ENCODE measurements at regions not wholly inside any gene's neighbourhood (a gene's known extent, or its start where the extent isn't known, plus 50 kb on each side); places are given as distances from the start of the nearest gene placed in this dataset.

- TF ChIP-seq CTCF (conservative IDR thresholded peaks at IDR 0.05) (no peak), ZFX (IDR thresholded peaks at IDR 0.05) (no peak)
These were observed 171.8 kb downstream of the TTLL2 start for GRCh38 chr6:167496707-167497106.

Measured in C4-2B (cell line).